Tibial artery (tissue), 4 donors: ENCODE measurements at regions not wholly inside any gene's neighbourhood (a gene's known extent, or its start where the extent isn't known, plus 50 kb on each side); places are given as distances from the start of the nearest gene placed in this dataset.

Source experiments
- DNase-seq, 2 donors: peaks; one replicate each; pipeline ENCODE4 v3.0.0-alpha.2; 2019
- H3K27ac ChIP-seq, 2 donors: fragments of 200-600 bp; sonication (generic) in 1 of 2; 1 replicate in 1 of 2; 2 replicates in 1 of 2; pipeline ENCODE4 v1.5.1; 2018 to 2019; ENCODE audit warnings: mild to moderate bottlenecking in 1 of 2
- H3K27me3 ChIP-seq, 2 donors: fragments of 200-600 bp; sonication (generic) in 1 of 2; one replicate each; pipeline versions ENCODE4 v1.5.1 to v1.6.0; 2016 to 2019
- H3K36me3 ChIP-seq, 3 donors: fragments of 200-600 bp; sonication (generic) in 2 of 3; one replicate each; pipeline ENCODE4 v1.5.1; 2016 to 2019; ENCODE audit warnings: mild to moderate bottlenecking in 2 of 3
- H3K4me1 ChIP-seq, 4 donors: fragments of 200-600 bp; sonication (generic) in 2 of 4; 1 replicate in 3 of 4; 2 replicates in 1 of 4; pipeline ENCODE4 v1.5.1; 2016 to 2019
- H3K4me3 ChIP-seq, 2 donors: fragments of 200-600 bp; sonication (generic) in 1 of 2; 1 replicate in 1 of 2; 2 replicates in 1 of 2; pipeline ENCODE4 v1.5.1; 2018 to 2019; ENCODE audit warnings: mild to moderate bottlenecking in 2 of 2
- H3K9me3 ChIP-seq, 3 donors: fragments of 200-600 bp; sonication (generic) in 1 of 3; one replicate each; pipeline ENCODE4 v1.5.1; 2016 to 2019
- intact Hi-C: fragments of 100-400 bp; cut with DNase I; formaldehyde crosslinking; loops from one replicate; pipeline ENCODE4 v1.15.0; 2023; ENCODE audit warnings: low total_unique reads
- TF ChIP-seq, protein P1 (sequence below), 2 experiments: fragments of 200-600 bp in 1 of 2; fragments of 450-650 bp in 1 of 2; IDR thresholded peaks; one replicate each; pipeline ENCODE4 v1.5.1; 2017 to 2019; ENCODE audit warnings: antibody characterized with exemption in 2 of 2, mild to moderate bottlenecking in 1 of 2, moderate library complexity in 1 of 2

DNA sequence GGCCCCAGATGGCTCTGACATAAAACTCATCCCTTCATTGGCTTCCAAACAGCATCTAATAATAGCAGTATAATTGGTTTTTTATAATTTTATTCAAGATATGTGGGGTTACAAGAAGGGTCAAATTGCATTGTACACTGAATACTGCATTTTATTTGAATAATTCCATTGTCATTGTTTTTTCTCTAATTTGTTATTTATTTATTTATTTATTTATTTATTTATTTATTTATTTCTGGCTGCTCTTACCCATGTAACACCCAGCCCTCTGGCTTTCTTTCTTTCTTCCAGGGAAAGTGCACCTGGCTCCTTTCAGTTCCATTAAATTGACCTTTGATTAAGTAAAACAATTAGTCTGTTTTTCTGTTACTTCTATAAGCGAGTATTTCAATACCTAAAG lies 210.1 kb downstream of the CDH9 start:
- Histone ChIP-seq H3K9me3 (no peaks in the 10 kb centered on the region), H3K27me3 (no peaks in the 10 kb centered on the region), H3K27ac (no peak overlapping the region), H3K4me1 (no peaks in the 10 kb centered on the region), H3K4me3 (no peak overlapping the region), H3K36me3 (no peaks in the 10 kb centered on the region)
- intact Hi-C loops, result no loop called here
- DNase-seq, result no peak
- TF ChIP-seq, protein P1, sequence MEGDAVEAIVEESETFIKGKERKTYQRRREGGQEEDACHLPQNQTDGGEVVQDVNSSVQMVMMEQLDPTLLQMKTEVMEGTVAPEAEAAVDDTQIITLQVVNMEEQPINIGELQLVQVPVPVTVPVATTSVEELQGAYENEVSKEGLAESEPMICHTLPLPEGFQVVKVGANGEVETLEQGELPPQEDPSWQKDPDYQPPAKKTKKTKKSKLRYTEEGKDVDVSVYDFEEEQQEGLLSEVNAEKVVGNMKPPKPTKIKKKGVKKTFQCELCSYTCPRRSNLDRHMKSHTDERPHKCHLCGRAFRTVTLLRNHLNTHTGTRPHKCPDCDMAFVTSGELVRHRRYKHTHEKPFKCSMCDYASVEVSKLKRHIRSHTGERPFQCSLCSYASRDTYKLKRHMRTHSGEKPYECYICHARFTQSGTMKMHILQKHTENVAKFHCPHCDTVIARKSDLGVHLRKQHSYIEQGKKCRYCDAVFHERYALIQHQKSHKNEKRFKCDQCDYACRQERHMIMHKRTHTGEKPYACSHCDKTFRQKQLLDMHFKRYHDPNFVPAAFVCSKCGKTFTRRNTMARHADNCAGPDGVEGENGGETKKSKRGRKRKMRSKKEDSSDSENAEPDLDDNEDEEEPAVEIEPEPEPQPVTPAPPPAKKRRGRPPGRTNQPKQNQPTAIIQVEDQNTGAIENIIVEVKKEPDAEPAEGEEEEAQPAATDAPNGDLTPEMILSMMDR (IDR thresholded peaks at IDR 0.05), result no peak

DNA sequence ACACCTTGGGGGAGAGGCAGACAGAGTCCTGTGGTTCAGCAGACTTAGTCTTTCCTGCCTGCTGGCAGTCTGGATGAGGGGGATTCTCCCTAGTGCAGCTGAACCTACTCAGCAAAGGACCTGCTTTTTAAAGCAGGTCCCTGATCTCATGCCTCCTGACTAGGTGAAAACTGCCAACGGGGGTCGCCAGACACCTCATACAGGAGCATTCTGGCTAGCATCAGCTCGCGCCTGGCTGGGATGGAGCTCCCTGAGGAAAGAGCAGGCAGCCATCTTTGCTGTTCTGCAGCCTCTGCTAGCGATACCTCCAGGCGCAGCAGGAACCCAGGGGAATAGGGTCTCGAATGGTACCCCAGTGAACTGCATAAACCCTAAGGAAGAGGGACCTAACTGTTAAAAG lies 225.2 kb downstream of the CDH9 start:
- Histone ChIP-seq H3K4me3 (no peak overlapping the region), H3K4me1 (no peaks in the 10 kb centered on the region), H3K36me3 (no peaks in the 10 kb centered on the region), H3K27ac (no peak overlapping the region), H3K27me3 (no peaks in the 10 kb centered on the region), H3K9me3 (no peaks in the 10 kb centered on the region)
- intact Hi-C loops, result no loop called here
- TF ChIP-seq, protein P1 (IDR thresholded peaks at IDR 0.05), result no peak
- no peak for DNase-seq

GRCh38 chr5:26812714-26813113 lies 225.7 kb downstream of the CDH9 start:
- Histone ChIP-seq H3K4me1 (no peaks in the 10 kb centered on the region), H3K27me3 (no peaks in the 10 kb centered on the region), H3K36me3 (no peaks in the 10 kb centered on the region), H3K27ac (no peak overlapping the region), H3K9me3 (no peaks in the 10 kb centered on the region), H3K4me3 (no peak overlapping the region)
- DNase-seq, result no peak
- intact Hi-C loops, result no loop called here
- TF ChIP-seq, protein P1 (IDR thresholded peaks at IDR 0.05), result no peak

DNA sequence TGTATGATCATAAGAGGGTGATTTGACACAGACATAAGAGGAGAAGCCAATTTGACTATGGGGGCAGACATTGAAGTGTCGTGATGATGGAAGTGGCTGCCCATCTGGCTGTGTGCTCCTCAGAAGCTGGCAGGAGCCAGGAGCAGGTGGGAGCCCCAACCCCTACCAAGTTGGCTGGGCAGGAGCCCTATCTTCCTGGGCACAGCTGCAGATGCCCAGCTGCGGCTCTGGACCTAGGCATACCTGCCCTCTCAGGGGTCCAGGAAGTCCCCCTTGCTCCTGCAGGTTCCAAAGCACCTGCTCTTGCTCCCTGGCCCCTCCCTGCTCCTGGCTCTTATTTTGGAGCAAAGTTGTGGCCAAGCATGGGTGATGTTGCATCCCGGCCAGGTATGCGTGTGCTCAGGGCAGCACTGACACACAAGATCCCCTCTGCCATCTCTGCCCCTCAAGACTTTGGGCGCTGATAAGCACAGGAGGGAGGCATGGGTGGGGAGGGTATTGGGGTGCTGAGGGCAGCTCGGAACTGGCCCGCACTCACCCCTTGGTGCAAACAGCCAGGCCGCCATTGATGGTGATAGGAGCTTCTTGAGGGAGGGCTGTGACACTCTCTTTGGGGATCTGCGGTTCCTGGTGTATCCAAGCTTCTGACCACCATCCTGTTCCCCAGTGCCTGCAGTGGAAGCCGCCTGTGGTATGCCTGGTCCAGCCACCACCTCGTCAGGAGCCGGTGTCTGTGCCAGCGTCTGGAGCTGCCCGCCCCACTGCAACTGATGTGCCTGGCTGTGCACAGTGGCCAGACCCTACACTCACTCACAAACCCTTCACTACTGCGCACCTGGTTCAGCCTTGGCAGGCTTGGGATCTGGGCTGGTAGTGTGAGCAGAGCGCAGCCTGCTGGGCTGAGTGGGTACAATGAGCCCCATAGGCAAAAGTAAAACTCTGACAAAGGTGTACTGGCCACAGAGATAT lies 230.9 kb downstream of the CDH9 start:
- TF ChIP-seq, protein P1 (IDR thresholded peaks at IDR 0.05), result no peak
- Histone ChIP-seq H3K9me3 (no peaks in the 10 kb centered on the region), H3K27me3 (no peaks in the 10 kb centered on the region), H3K36me3 (no peaks in the 10 kb centered on the region), H3K4me1 (no peaks in the 10 kb centered on the region), H3K27ac (no peak overlapping the region), H3K4me3 (no peak overlapping the region)
- no peak for DNase-seq
- intact Hi-C loops, result no loop called here

DNA sequence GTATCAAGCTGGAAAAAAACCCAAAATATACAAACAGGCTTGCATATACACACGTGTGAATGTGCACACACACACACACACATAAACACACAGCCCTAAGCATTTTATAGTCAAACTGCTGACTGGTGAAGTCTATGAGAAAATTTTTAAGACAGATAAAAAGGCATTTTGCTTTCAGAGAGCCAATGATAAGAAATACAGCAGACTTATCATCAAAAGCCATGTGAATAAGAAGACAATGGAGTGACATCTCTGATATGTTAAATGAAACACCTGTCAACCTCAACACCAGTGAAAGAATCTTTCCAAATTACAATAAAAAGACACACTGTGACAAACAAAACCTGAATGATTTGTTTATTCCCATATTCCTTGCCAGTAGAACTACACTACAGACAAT lies 233.3 kb downstream of the CDH9 start:
- Histone ChIP-seq H3K27ac (no peak overlapping the region), H3K4me3 (no peak overlapping the region)
- TF ChIP-seq, protein P1 (IDR thresholded peaks at IDR 0.05), result no peak

More for the DNA sequence above, 233.3 kb downstream of the CDH9 start:
- H3K9me3 ChIP-seq, result no peaks in the 10 kb centered on the region
- intact Hi-C loops, result no loop called here
- no peaks in the 10 kb centered on the region for H3K4me1 ChIP-seq
- H3K36me3 ChIP-seq, result no peaks in the 10 kb centered on the region
- no peaks in the 10 kb centered on the region for H3K27me3 ChIP-seq
- no peak for DNase-seq
